HG03175 (cell line): ENCODE measurements at regions not wholly inside any gene's neighbourhood (a gene's known extent, or its start where the extent isn't known, plus 50 kb on each side); places are given as distances from the start of the nearest gene placed in this dataset.
"Not testable (repeated sequence)": the region's sequence is repeated elsewhere in the genome, so short reads cannot be mapped to it uniquely, and the experiment has no call there.

ENCODE experiments used
- ATAC-seq: cut with Tn5 transposase; IDR thresholded peaks from one replicate; pipeline ENCODE4 v1.9.1; 2021; ENCODE audit warnings: mild to moderate bottlenecking, moderate library complexity; ENCODE audit not compliant: unreplicated experiment

DNA sequence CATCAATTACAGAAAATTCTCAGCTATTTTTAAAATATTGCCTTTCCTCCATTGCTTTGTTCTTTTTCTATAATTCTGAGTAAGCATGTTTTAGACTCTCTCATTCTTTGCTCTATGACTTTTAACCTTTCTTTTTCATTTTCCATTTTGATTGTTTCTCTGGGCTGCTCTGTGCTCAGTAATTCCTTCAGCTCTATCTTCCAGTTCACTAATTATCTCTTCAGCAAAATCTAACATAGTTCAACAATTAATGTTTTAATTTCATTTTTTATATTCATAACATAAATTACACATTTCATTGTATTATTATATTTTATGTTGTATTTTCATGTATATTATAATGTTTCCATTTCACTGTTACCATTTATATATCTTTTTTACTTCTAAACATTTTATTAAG lies 198.8 kb upstream of the NOX3 start:
- no peak for ATAC-seq

DNA sequence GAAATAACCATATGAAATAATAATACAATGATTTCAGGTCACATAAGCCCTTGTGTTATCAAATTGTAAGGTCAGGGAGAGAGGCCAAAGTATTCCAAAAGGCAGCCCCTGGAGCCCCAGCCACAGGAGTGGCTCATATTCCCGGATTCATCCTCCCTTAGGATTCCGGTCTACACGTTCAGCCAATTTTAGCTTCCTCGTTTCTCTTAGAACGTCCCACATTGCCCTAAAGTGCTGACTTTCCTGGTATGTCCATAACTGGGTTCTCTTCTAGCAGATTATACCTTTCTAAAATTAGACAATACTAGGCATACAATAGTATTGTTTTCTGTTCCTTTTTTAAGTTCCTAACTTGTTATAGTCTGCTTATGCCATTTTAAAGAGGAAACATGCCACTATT lies 192.7 kb upstream of the NOX3 start:
- ATAC-seq, result no peak

DNA sequence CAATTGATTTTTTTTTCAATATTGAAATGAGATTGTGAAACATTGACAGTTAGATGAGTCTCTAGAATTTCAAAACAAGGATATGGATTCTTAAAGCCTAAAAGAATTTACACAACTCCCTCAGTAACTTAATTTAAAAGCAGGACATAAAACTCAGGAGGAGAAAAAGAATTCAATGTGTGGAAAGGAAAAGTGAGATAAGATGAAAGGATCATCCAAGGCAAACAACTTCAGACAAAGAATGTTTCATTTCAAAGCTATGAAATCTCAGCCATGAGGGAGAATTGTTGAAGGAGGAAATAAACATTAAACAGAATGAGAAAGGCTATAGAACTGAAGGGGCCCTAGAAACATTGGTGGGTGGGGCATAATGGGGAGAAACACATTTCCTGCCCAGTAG lies 191.7 kb upstream of the NOX3 start:
- ATAC-seq, result no peak

DNA sequence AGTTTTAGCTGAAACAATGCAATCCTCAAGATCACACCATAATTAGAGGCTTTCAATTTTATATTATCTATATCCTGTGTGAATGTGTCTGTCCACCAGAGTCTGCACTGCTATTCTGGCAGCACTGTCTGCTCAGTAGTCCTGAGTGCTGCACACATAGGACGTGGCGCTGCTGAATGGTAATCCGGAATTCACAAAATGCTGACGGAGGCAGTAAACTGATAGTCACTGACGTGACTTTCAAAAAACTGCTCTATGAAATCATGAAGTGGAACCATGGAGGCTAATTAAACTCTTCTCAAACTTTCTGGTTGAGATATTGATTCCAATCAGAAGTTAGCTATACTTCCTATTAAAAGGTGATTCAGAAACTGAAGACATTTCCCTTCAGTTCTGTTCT lies 190.8 kb upstream of the NOX3 start:
- no peak for ATAC-seq

DNA sequence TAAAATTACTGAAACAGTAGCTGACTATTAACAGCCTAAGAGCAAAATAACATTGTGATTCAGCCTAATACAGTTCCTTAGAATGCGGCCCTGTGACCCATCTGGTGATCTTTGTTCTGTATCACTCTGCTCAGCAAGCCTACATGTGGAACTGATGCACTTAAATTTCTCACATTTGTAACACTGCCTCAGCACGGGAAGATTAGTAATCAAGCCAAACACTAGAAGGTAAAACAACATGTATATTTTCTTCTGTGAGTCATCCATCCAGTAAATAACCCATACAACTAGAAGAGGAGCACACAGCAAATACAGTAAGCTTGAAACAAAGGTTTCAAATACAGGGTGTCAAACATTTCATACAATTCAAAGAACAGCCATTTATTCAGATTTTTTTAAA lies 189.7 kb upstream of the NOX3 start:
- no peak for ATAC-seq

DNA sequence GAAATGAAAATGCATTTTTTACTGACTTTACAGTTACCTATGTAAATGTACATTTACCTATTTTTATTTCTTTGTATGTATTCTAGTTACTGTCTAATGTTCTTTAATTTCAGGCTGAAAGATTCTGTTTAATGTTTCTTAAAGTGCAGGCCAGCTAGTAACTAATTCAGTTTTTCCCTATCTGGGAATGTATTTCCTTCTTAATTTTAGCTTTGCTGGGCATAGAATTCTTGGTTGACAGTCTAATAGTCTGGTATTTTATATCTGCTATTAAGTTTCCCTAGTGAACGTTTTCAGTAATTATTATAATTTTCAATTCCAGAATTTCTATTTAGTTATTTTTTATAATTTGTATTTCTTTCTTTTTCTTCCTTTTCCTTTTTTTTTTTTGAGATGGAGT lies 186.0 kb upstream of the NOX3 start:
- ATAC-seq, result no peak

DNA sequence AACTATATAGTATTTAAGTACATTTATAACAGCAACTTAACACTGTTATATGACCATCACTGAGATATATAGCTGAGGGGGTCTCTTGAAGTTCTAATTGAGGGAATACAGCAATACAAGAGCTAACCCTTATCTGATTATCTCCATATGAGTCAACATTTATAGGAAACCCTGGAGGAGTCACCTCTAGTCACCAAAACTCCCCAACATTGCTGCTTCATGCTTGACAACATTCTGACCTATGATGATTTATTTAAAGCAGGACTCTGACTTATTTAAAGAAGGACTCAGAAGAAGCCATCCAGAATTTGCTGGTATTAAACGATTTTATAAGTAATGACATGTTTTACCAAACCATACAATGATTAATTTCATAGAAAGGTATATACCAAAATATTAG lies 182.6 kb upstream of the NOX3 start:
- ATAC-seq, result no peak

DNA sequence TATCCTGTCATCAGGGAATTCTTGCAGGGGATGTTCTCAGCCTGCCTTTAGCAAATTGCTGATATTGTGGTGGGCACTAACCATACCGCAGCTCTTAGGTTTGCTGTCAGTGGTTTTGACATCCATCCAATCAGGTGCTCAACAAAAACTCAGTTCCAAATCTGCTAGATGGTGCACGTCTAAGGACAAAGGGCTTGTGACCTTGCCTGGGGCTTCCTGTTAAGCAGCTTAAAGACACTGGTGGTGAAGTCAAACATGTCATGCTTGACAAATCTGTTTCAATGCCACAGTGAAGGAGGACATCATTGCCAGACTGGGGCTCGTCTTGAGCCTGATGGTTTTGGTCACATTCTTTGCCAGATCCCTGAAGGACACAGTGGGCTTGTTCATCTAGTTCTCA lies 179.8 kb upstream of the NOX3 start:
- no peak for ATAC-seq

DNA sequence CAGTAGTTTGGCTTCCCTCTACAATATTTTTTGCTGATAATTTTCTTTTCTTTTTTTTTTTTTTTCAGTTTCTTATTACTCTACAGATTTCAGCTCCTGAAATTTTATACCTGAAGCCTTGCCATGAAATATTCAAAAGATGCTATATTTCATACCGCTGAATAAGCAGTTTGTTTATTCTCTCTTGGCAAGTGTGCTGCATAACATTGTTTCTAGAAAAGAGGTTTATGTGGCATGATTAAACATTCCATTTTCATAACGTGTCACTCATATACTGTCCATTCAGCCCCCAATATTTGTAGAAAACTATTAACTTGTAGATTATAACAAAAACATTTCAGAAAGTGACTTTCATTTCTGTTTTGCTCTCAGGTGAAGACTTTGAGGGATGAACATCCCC lies 174.4 kb upstream of the NOX3 start:
- no peak for ATAC-seq

DNA sequence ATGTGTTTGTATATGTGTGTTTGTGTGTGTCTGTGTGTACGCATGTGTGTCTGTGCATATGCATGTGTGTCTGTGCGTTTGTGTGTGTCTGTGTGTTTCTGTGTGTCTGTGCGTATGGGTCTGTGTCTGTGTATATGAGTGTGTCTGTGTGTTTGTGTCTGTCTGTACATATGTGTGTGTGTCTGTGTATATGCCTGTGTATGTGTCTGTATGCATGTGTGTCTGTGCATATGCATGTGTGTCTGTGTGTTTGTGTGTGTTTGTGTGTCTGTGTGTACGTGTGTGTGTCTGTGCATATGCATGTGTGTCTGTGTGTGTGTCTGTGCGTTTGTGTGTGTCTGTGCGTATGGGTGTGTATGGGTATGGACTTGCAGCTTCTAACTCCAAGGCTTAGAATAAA lies 174.0 kb upstream of the NOX3 start:
- ATAC-seq, result no peak

DNA sequence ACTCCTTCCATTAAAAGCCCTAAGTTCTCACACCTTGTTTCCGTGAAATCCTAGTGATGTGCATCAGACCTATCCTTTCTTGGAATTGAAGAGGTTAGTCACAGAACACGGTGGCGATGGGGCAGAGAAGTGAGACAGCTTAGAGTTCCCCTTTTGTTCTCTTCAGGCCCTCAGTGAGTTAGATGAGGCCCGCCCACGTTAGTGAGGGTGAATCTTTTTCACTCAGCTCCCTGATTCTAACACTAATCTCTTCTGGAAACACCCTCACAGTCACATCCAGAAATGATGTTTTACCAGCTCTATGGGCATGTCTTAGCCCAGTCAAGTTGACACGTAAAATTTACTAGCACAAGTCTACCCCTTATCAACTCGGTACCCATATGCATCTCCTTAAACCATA lies 172.7 kb upstream of the NOX3 start:
- peak; percentile 82 for ATAC-seq

DNA sequence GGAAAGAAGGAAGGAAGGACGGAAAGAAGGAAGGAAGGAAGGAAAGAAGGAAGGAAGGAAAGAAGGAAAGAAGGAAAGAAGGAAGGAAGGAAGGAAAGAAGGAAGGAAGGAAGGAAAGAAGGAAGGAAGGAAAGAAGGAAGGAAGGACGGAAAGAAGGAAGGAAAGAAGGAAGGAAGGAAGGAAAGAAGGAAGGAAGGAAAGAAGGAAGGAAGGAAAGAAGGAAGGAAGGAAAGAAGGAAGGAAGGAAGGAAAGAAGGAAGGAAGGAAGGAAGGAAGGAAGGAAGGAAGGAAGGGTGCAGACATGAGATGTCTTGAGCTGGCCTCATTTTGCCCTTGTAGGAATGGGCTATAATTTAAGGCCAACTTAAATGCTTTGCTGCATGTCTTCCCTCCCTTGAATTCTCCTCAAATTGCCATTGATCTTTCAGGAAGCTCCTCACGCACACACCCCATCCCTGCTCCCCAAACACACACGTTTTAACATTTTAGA lies 172.1 kb upstream of the NOX3 start:
- ATAC-seq, result not testable (repeated sequence)

DNA sequence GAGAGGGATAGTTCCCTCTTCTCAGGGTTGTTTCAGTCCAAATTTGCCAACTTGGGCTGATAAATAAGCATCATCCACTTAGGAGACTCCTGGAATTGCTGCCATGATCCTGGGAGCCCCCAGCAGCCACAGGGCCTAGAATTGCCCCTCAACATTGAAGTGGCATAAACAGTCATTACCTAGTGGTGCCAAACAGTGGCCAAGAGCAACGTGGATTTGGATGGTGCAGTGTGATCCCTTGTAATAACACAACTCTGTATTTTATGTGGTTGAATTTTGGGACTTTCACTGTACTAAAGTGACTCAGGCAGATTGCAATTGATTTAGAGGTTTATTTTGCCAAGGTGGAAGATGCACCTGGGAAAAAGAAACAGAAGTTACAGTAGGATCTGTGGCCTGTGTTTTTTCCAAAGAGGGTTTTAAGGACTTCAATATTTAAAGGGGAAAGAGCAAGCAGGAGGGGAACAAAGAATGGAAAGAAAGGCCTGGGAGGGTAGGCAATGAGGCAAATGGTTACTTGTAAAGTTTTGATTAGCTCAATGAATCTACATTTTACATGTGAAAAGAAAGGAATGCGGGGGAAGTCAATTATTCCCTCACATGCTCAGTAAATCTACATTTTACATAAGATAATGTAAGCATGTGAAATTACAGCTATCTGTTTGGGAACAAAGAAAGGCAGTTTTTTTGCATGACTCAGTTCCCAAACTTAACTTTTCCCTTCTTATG lies 168.0 kb upstream of the NOX3 start:
- no peak for ATAC-seq

DNA sequence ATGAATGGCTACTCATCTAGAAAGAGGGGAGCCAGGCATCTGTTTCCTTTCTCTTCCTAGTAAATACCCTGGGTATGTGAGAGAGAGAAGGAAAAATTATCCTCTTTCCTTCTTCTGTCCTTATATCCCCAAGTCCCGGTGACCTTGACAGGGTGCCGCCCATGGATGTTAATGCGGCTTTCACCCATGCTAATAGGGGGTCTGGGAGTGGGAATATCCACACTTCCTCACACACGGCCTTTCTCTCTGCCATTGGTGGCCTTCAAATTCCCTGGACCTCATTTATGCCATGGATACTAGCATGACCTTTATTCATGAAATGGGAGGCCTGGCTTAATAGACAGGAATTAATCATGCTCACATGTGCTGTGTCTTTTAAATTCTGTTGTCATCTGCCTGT lies 159.0 kb upstream of the NOX3 start:
- no peak for ATAC-seq

DNA sequence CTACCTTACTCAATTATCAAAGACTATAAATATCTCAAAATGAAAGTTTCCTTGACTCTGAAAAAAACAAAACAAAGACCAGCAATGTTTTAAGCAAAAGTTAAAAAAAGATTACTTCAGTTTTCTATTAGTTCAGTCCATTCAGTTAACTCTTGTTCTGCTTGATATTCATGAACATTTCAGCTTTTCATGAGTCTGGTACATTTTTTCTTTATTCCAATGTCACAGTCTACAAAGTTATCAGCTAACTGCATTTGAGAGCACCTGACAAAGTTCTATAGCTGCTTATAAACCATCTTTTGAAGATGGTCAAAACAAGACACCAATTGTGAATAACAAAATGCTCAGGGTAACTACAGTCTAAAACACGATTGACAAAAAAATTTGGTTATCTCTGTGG lies 156.1 kb upstream of the NOX3 start:
- no peak for ATAC-seq

DNA sequence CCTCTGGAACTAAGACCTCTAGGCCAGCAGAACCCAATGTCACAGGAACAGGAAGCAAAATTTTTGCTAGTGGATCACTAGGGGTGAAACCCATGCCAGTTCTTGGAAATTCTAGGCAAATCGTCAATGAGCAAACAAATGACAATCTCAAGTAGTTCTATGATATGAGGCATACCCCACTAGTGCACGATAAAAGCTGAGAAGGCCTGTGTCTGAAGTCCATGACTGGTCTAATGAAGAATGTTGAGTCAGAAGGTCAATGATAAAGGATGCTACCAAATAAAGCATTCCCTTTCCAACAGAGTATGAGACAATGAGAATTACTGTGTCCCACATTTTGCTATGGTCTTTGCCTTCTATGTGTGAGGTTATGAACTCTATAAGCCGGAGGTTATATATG lies 149.4 kb upstream of the NOX3 start:
- ATAC-seq, result no peak

DNA sequence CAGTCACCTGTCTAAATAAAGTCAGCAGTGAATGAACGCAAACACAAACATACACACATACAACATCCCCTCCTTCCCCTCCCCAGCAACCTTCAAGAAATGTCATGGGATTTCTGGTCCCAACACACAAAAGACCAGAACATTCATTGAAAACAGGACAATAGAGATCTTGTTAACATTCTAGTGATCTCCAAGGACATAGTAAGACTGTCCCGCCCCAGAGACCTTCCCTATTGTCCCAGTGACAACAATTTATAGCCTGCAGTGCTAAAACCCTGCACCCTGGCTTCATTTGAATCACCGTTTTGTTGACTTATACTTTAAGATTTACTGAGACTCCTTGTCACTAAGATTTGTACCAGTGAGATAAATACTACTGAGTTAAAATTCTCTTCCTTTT lies 143.9 kb upstream of the NOX3 start:
- ATAC-seq, result no peak

DNA sequence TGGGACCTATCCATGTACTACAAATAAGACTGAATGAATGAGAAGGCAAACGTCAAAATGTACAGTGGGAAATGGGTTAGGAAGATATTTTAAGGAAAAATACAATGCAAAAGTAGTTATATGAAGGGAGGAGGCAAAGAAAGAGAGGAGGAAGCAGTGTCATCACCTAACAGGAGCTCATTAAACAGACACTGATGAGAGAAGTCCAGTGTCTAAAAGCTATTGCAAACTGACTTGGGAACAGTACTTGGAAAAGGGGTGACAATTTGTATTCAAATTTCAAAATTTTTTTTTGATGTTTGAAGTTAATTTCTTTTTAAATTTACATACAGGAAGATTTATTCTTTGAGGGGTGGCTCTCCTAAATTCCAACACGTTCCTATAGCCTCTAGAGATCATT lies 143.5 kb upstream of the NOX3 start:
- no peak for ATAC-seq

DNA sequence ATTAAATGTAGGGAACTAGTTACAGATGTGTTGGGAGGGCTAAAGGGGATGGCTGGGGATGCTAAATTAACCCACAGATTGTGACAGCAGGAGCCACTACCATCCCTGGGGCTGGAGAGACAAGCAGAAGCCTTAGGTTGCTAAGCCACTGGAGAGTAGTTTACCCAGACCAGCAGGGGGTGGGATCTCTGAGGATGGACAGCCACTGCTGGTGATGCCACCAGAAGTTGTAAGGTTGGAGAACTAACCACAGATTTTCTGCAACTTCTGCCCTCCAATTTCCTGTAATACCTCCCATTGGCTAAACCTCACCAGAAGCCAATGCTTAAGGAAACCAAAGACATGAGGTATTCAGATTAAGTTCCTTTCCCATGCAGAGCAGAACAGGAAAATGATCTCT lies 139.6 kb upstream of the NOX3 start:
- ATAC-seq, result no peak

DNA sequence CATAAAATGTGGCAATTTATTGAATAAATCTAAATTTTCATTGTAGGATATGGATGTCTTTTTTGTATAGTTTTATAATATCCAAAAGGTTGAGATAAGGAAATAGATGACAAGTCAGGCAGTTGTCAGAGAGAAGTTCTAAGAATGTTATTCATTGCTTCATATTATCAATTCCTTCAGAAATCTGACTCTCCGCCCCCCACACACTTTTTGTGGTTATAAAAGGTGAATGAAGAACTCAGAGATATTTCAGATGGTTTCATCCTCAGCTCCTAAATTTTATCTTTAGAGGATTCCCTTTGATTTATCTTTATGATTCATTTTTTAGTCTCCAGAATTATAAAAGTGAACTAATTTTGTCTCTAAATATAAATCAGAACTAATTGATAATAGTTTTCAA lies 136.1 kb upstream of the NOX3 start:
- no peak for ATAC-seq

DNA sequence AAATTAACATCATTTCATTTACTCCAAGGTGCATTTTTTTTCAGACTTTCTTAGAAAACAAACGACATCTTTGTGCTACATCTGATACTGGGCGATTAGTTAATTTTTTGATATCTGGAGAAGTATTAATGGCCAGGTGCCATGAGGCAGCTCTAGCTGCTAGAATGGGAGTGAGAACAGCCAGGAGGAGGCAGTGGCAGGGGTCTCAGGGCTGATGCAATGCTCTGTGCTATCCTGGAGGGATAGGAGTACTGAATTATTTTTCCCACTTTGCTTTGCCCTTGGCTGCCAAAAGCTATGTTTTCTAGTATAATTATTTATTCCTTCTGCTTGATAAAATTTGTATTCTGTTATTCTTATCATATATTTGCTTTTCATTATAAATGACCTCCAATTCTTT lies 133.6 kb upstream of the NOX3 start:
- no peak for ATAC-seq

DNA sequence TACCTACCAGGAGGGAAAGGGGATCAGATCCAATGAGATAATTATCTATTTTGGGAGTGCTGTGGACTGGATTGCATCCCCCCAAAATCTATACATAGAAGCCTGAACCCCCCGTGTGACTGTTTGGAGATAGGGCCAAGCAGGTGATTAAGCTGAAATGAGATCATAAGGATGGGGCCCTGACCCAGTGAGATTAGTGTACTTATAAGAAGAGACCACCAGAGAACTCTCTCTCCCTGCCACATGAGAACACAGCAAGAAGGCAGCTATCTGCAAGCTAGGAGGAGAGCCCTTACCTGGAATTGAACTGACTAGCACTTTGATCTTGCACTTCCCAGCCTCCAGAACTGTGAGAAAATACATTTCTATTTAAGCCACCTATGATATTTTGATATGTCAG lies 132.2 kb upstream of the NOX3 start:
- ATAC-seq, result no peak

DNA sequence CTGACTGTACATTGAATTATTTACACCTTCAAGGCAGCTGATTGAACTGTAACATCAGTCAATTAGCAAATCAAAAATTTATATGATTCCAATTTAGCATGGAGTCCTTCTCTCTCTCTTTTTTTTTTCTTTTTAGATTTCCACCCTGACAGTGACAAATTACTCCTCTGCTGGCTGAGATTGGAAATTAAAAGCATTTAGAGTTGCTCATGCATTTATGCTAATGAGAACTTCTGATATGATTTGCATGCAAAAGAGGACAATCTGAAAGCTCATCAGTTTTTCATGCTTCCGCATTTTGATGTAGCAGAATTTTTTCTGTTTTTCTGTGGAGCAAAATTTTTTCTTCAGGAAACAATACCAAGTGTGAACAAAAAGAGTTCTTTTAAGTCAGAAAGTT lies 130.5 kb upstream of the NOX3 start:
- ATAC-seq, result no peak
